Kidney epithelial cell (primary cell): ENCODE measurements at regions not wholly inside any gene's neighbourhood (a gene's known extent, or its start where the extent isn't known, plus 50 kb on each side); places are given as distances from the start of the nearest gene placed in this dataset.

ENCODE experiments used
- DNase-seq: peaks from one replicate; pipeline ENCODE4 v3.0.0-alpha.2; 2010; ENCODE audit warnings: low read depth
- H3K27me3 ChIP-seq: 2 replicates; pipeline ENCODE4 v1.6.0; 2011; ENCODE audit warnings: low read length; ENCODE audit not compliant: control insufficient read depth, insufficient read depth
- H3K36me3 ChIP-seq: 2 replicates; pipeline ENCODE4 v1.5.1; 2011; ENCODE audit warnings: low read length; ENCODE audit not compliant: control insufficient read depth, insufficient read depth
- H3K4me3 ChIP-seq: 2 replicates; pipeline ENCODE4 v1.5.1; 2011; ENCODE audit warnings: low read depth, mild to moderate bottlenecking, control low read depth, low read length
- TF ChIP-seq, protein P1 (sequence below): IDR thresholded peaks from 2 replicates; pipeline ENCODE4 v1.5.1; 2011; ENCODE audit warnings: mild to moderate bottlenecking, moderate library complexity, low read length, control low read depth, inconsistent platforms; ENCODE audit not compliant: insufficient read depth, poor library complexity, severe bottlenecking

DNA sequence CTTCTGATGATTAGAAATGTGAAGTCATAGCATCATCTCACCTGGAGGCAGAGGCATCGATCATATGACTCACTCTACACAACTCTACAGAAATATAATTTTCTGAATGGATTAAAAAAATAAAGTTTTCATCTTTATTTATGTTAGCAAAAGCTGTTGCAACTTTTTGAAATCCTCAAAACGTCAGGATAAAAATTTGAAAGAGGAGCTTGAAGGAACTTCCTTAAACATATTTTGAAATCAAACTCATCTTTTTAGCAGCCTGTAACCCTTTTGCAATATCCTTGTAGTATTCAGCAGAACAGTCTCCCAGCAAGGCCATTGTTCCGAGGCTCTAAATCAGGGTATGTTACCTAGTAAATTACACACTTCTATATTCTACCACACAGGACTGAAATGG, 985.4 kb downstream of the PLOD2 start:
- no peak for DNase-seq
- TF ChIP-seq, protein P1, sequence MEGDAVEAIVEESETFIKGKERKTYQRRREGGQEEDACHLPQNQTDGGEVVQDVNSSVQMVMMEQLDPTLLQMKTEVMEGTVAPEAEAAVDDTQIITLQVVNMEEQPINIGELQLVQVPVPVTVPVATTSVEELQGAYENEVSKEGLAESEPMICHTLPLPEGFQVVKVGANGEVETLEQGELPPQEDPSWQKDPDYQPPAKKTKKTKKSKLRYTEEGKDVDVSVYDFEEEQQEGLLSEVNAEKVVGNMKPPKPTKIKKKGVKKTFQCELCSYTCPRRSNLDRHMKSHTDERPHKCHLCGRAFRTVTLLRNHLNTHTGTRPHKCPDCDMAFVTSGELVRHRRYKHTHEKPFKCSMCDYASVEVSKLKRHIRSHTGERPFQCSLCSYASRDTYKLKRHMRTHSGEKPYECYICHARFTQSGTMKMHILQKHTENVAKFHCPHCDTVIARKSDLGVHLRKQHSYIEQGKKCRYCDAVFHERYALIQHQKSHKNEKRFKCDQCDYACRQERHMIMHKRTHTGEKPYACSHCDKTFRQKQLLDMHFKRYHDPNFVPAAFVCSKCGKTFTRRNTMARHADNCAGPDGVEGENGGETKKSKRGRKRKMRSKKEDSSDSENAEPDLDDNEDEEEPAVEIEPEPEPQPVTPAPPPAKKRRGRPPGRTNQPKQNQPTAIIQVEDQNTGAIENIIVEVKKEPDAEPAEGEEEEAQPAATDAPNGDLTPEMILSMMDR, result no peak
- Histone ChIP-seq H3K27me3 (no peaks in the 10 kb centered on the region), H3K4me3 (no peak overlapping the region), H3K36me3 (no peaks in the 10 kb centered on the region)

DNA sequence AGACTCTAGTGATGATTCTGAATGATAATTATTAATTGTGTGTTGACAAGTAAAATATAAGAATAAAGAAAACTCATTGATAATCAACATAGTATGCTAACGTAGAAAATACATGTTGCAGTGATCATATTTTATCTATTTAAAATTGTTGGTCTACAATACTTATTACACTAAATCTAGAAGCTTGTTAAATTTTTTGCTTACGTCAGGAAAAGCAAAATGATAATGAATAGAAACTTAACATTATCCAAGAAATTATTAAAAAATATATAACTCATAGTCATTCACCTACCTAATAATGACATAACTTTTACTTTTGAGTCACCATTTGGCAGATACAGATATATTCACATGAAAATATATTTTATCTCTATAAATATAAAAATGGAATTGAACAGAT, 984.1 kb downstream of the PLOD2 start:
- TF ChIP-seq, protein P1, result no peak
- Histone ChIP-seq H3K27me3 (no peaks in the 10 kb centered on the region), H3K36me3 (no peaks in the 10 kb centered on the region), H3K4me3 (no peak overlapping the region)
- DNase-seq, result no peak

DNA sequence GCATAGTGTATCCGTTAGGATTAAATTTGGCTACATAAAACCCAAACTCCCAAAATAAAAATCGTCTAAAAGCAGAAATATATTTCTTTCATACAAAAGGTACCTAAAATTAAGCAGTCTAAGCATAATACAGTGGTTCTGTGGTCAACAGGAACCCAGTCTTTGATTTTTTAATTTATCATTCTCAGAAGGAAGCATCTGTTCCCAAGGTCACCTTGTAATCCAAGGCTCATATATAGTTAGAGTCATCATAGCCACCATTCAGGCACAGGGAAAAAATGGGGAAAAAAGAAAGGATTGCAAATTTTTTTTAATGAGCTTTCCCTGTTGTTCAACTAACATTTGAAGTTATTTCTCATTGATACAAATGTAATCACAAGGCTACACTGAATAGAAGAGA, 983.2 kb downstream of the PLOD2 start:
- TF ChIP-seq, protein P1, result no peak
- DNase-seq, result no peak
- no peaks in the 10 kb centered on the region for H3K36me3 ChIP-seq
- H3K4me3 ChIP-seq, result no peak overlapping the region
- no peaks in the 10 kb centered on the region for H3K27me3 ChIP-seq

DNA sequence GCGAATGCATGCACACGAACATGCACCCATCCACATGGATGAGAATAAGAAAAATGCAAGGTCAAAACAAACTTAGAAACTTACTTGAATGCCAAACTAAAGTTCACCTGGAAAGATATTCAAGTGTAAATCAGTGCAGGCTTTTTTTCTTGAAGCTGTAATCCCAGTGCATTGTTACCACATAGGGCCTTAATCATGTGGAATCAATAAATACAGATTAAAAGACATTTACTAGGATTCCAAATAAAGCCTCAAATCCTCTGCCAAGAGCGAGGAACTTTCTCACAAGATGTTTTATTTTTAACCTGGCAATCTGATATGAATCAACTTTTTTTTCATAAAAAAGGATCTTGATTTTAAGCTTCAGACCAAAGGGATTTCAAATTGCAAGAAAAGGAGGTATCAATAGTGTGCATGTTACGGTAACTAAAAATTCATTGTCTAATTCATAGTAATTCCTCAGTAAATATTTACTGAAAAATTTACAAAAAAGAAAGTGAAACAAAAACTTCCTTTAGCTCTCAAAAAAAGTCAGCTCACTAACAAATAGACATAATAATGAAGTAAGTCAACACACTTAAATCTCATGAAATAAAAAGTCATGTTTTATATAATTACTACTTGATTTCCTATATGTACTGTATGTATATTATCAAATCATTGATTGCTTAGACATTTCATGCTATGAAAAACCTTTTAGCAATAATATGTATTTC, 978.6 kb downstream of the PLOD2 start:
- TF ChIP-seq, protein P1, result no peak
- H3K36me3 ChIP-seq, result no peaks in the 10 kb centered on the region
- no peak overlapping the region for H3K4me3 ChIP-seq
- H3K27me3 ChIP-seq, result no peaks in the 10 kb centered on the region
- DNase-seq, result no peak

DNA sequence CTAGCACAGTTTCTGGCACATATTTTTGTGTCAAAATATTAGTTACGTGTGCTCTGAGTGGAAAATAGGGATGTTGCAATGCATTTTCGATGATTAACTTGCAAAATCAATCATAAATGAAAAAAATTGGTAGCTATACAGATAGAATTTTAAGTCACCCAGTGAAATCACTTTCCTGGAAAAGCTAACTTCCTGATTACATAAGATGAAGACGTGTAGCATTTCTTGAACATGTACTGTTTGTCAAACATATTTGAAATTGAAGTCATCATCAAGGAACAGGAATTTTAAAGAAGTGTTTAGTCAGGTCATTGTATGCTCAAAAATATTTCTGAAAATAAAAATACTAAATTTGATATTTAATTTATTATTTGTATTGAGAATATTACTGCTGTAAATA, 977.7 kb downstream of the PLOD2 start:
- no peak for DNase-seq
- Histone ChIP-seq H3K27me3 (no peaks in the 10 kb centered on the region), H3K4me3 (no peak overlapping the region), H3K36me3 (no peaks in the 10 kb centered on the region)
- TF ChIP-seq, protein P1, result no peak
